Femur (tissue), 1 donor: ENCODE measurements at regions not wholly inside any gene's neighbourhood (a gene's known extent, or its start where the extent isn't known, plus 50 kb on each side); places are given as distances from the start of the nearest gene placed in this dataset.
A peak's percentile ranks its signal among the peaks of the same experiment; 100 is the strongest.

Source experiments
- DNase-seq: peaks from one replicate; pipeline ENCODE4 v3.0.0-alpha.2; 2017

DNA sequence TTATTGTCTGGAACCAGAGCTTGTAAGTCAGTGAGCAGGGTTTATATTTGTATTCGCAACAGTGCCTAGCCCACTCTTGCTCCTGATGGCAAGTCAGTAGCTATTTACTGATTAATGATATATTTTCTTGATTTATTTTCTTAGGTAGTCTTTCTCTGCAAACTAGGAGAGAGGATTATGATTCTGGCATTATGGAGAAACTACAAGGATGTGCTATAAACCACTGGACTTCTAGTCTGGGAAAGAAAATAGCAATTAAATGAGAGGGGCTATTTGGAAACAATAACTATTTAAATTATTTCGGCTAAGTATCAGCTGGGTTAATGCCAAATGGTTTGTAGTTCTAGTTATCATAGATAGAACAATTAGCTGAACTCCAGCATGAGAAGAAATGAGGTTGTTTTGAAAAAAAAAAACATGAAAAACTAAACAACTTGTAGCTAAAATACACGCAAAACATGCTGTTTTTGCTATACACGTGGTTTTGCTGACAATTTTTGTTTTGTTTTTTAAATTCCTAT, 304.9 kb upstream of the TCF21 start:
- no peak for DNase-seq

DNA sequence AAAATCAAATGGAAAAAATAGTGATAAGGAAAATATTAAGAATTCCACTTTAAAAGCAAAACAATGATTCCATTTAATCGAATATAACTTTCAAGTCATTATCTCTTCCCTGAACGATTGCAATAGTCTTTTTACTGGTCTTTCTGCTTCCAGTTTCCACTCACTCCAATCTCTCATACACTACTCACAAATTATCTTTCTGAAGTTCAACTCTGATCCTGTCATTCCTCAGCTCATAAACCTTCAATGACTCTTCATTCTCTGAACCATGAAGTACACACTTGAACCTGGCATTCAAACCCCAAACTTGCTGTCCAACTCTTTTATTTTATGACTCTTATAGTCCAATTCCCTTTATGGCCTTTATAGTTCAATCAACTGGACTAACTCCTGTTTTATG, 304.1 kb upstream of the TCF21 start:
- no peak for DNase-seq

DNA sequence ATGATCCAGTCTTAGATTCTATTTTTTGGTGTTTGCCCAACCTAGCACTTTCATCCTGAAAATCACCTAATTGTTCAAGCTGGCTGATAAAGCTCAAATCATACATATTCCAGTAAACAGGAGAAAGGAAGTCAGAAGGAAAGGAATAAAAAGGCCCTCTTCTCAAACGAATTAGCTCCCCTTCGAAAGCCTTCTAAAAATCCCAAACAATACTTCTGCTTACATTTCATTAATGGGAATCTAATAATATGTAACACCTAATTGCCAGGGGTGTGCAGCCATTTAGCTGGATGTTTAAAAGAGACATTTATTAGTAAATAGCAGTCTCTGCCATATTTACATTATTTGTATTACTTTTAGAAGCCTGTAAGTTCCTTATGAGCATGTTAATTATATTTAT, 302.9 kb upstream of the TCF21 start:
- DNase-seq, result no peak

DNA sequence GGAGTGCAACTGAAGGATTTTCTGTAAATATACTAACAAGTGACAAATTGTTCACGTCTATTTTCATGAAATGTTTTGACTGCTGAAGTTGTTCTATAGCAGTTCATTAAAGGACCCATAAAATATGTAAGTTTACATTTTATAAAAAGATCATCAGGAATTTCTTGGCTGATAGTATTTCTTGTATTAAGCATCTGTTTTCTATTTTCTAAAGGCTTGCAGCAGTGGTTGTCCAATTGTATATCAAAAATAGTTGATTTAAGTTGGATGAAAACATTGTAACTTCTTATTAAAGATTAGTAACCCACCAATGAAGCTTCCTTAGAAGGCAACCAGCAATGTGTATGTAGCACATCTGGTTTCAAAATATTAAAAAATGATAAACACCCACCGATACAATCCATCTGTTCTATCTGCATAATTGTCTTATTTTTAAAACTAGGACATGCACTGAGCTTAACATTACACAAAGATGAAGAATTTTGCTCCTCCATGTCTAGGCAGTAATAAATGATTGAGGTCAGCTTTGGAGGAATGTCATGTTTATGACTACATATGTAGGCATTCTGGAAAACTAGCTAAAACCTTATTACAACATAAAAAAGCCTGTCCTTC, 301.3 kb upstream of the TCF21 start:
- DNase-seq, result no peak

DNA sequence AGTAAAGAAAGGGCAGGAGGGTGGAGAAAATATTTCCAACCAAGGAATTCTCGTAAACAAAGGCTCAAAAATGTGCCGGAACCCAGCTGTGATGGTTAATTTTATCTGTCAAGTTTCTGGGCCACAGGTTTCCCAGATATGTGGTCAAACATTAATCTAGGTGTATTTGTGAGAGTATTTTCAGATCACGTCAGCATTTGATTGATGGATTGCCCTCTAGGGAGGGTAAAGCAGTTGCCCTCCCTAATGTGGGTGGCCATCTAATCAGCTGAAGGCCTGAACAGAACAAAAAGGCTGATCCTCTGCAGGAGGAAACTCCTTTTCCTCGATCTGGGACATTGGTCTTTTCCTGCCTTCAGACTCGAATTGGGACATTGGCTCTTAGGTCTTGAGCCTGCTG, 298.7 kb upstream of the TCF21 start:
- no peak for DNase-seq

DNA sequence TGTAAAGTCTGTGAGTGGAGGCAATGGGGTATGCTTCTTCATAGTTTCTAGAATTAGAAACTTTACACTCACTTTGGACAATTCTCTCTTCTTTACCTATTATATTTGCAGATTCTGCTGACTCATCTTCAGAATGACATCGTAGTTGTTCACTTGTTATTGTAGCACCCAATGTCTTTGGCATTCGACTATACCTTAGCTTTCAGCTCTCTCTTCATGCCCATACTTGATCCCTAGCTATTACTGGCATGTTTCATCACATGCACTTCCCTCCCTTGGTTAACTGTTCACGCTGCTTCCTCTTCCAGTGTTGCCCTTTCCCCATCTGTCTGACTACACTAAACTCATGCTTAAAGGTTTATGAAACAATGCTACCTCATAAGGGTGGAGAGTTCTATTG, 298.1 kb upstream of the TCF21 start:
- DNase-seq, result no peak

DNA sequence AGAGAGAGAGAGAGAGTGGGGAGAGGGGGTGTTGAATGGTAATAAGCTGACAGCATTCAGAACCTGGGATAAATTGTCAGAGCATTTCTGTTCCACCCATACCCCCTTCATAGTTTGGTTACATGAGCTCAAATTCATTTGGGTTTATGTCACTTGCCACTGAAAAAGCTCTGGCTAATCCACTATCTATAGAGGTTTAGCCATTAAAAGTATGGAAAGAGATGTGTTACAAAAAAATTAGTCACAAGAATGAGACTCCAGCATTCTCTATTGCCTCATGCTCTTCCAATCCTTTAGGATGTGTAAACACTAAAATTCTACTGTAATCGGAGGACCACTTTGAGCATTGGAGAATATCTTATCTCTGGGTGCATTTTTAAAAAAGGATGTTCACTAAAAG, 297.6 kb upstream of the TCF21 start:
- DNase-seq, result no peak

DNA sequence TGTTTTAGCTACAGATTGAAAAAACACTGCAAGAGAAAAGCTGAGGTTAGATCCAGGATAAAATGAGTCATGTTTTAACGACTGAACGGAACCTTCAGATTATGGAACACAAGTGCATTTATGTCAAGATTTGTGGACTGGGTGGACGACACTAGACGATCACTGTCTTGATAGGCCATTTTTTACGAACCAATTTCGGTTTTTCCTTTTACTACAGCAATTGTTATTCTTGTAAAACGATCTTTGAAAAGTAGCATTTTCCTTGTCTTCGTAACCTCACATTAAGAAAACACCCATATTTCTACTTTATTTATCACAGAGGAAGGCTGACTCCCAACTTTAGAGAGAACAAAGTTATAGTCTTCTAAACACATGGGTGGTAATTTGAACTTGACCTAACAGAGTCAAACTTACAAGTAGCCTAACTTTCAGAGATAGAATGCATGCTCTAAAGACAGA, 294.2 kb upstream of the TCF21 start:
- DNase-seq, result no peak

DNA sequence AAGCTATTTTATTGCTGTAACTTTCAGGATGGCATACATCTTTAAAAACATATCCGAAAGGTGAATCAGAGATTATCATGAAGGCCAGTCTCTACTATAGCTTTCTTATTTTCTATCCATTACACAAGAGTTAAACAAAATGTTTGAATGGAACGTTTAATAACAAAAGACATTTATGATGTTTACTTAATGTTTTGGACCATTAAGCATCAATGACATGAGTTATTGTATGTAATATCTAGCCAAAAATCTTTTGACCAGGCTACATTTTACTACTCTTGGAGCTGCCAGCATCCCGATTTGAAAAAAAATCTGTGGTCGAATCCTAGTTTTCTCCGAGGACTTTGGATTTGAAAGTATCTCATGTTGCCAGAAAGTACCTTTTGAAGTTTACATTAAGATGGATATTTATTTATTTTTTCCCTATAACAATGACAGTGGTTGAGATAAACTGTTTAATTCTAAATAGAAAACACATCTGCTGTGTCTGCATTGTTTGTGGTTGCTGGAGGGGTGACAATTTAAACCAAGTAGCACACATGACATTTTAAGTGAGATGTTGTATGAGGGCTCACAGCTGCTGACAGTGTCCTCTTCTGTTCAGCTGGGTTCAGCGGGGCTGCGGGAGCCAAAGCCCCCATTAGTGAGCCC, 293.7 kb upstream of the TCF21 start:
- peak; percentile 30 for DNase-seq

DNA sequence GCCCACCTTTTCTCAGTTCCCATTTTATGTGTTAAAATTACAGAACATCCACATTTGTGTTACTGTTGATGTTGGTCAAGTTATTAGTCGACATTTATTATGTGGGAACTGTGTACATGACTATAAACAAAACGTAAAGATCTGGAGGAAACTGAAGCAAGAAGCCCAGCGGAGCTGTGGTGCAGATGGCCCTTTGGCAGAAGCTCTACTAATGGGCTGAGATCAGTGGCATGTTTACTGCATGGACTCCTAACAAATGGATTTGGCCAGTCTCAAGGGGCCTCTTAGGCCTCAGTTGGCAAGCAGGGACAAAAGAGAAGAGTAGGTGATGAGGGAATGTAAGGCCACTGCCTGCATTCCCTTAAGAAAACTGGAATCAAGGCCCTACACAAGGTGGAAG, 282.1 kb upstream of the TCF21 start:
- DNase-seq, result no peak

DNA sequence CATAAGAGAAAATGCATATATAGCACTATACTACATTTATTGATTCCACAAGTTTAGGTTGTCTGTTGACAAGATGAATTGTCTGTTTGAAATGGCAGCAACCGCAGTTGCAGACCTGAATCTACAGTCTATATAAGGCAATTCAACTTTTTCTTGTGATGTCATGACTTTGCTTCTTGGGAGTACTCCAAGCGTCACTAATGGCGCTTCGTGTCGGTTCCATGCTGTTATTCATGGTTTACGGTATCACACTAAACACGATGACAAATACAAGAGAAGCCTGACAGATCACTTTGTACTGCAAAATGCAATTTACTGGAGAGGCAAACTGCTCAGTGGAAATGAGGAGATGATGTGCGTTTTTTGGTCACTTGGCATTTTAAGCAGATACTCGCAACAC, 280.3 kb upstream of the TCF21 start:
- no peak for DNase-seq

DNA sequence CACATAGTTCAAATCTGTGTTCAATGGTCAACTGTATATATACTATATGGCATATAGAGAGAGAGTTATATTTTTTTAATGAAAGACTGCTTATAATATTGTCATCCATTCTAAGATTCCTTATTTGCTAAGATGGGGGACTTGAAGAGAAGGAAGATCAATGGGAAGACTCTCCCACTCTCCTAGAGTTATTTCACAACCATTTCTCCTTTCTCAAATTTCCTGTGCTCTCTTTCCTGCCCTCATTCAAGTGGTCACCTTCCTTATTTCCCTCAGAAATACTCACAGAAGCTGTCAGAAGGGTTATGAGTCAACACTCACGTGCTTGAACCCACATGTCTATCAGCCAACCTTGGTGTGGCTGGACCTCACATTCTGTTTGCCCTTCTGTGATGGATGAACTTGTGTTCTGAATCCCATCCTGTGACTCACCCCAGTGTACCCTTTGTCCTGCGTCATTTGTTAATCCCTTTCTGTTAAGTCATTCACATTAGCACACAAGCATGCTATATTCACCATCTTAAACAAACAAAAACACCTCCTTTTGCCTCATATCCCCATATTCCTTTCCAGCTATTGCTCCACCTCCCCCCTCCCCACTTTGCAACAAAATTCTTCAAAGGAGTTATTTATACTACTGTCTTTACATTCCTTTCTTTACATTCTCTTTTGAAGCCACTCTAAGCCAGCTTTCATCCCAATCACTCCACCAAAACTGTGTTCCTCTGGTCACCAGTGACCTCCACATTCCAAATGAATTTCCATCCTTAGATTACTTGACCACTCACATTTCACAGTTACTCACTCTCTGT, 279.3 kb upstream of the TCF21 start:
- no peak for DNase-seq

DNA sequence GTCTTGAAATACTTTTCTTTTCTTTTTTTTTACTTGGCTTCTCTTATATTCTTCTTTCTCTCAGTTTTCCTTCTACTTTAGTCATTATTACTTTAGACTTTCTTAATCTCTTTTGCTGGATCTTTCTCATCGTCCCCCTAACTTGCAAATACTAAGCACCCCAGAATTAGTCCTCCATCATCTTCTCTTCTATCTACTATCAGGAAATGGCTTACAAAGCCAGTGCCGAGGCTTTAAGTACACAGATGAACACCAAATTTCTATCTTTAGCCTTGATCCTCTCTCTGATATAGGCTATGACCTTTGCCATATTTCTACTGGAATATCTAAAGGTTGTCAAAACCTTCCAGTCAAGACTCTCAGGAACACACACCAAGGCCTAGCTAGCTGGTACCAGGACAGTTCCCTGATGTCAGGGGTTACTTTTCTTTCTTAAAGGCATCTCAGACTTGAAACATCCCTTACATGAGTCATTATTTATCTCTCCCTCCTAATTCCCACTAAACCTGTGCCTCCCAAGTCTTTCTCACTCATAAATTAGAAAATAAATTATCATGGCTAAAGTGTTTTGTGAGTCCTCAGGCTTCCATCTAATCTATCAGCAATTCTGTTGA, 278.6 kb upstream of the TCF21 start:
- no peak for DNase-seq

DNA sequence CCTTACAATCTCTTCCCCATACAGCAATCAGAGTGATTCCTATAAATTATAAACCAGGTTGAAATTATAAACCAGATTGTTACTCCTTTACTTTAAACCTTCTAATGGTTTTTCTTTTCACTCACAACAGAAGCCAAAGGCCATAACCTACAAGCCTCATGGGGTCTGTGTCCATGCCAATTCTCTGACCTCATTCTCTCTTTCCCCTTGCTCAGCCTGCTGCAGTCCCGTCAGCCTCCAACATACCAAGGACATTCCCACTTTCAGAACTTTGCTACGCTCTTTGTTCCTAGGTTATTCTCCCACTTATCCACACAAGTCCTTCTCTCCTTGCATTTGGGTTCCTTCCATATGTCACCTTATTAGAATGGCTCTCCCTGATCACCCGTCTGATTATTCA, 277.9 kb upstream of the TCF21 start:
- no peak for DNase-seq

DNA sequence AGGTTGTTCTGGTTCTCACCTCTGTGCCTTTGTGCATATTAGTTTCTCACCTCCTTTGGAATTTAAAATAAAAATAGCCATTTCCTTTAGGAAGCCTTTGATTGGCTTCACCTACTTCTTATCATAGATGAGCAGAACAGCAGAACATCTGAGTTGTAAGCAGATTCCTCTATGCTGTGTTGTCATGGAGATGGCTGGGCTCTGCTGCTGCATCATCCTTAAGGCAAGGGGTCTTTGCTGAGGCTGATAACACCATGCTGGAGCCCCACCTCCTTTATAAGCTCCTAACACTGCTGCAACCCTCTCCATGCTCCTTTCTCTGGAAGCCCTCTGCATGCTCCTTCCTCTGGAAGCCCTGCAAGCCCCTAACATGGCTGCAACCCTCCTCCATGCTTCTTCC, 276.5 kb upstream of the TCF21 start:
- no peak for DNase-seq

DNA sequence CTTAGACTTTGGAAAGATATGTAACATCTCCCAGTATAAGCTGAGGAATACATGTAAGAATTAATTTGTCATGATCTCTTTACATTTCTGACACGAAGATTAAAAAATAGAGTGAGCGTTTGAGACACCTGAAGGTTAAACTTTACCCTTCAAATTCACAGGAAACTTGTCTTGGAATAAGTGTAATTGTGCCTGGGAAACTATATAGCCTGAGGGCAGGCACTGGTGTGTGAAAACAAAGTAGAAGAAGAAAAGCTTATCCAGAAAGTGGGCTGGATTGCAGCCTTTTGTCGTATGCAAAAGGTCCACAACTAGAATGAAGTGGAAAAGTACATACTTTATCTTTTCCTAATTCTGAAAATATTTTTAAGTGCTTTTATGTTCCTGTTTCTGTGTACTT, 275.7 kb upstream of the TCF21 start:
- no peak for DNase-seq

DNA sequence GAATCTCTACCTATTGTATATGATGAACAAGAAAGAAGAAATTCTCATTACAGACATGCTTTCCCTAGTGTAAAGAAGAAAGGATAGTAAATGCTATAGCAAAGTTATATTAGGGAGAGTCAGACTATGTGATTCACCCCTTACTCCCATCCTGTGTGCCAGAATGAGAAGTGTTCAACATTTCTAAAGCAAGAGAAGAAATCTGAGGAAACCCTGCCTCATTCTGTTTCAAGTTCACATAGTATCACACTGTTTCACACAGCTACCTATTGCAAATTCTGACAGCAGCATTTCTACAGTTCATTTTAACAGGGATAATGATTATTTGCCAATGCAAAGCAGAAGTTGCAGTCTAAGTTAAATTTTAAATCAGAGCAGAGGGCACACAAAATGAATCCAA, 267.2 kb upstream of the TCF21 start:
- DNase-seq, result no peak

DNA sequence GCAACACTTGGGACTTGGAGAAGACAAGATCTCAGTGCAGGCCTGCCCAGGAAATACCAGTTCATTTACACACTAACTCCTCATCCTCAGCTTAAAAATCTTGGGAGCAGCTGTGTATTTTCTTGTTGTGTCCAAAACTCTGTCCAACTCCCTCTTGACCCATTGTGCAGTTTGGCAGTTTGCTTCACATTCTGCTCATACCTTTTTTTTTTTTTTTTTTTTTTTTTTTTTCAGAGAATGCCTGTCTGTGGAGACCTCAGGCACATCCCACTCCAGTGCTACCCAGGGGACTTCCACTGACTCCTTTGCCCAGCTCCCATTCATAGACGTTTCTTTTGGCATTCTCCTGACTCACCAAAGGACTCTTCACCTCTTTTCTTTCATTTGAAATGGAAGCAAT, 265.8 kb upstream of the TCF21 start:
- DNase-seq, result peak; percentile 40

DNA sequence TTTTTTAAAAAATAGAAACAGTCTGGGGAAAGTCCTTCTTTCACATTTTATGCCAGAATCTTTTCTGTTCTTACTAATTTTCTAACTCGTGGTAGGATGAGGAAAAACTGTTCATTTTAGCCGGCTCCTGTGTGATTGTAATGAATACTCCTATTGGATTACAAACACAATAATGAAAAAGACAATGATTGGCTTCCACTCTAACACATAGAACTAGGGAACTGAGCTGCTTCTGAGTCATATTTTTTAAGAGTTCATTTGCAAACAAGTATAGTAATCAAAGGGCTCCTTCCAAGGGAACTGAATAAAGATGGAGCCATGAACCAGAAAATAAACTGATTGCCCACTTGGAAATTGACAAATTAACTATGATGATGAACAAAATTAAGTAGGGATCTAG, 265.3 kb upstream of the TCF21 start:
- DNase-seq, result no peak

DNA sequence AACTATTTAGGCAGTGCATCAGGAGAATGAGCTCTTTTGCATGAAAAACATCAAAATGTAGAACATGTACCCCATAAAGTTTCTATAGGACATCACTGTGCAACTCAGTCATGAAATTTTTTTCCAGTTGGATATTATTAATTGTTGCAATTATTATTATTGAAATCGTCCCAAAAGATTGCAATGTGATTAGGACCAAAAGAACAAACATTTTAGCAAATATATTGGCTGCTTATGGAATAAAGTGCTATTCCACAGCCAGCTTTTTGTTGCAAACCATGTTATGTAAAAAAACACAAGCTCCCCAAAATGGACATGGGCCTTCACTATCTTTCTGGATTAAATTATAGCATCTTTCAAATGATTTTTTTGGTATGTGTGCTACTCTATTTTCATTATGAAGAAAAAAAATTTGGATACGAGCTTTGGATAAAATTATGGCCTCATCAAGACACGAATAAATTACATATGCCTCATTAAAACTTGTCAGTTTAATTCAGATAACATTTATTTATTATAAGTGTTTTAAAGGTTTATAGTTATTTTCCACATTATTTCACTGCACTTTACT, 262.7 kb upstream of the TCF21 start:
- no peak for DNase-seq

DNA sequence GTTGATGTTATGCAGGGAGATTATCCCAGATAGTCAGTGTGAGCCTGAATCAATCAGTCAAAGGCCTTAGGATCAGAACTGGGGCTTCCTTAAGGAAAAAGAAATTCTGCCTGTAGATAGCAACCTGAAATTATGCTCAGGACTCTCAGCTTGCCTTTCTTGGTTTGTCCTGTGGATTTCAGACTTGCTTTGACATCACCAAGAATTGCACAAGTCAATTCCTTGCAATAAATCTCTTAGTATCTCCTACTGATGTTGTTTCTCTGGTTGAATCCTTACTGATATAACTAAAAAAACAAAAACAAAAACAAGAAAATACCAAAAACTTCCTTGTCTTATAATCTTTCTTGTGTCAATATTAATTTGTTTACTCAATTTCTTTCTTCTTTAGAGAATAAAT, 258.9 kb upstream of the TCF21 start:
- no peak for DNase-seq

DNA sequence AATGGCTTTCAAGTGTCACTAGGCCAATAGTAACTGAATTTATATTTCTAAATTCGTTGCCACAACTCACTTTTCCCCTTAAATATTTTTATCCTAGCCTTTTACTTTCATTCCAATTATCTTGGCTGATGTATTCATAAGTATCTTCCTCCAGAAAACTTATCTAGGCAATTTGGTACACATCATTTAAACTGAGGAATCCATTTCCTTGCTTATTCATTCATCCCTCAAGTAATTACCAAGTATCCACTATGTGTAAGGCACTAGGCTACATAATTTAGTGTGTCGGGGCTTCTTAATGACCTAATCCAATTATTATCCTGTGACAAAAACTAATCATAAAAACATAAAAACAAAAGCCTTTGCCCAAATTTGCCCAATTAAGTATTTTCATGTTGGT, 258.3 kb upstream of the TCF21 start:
- DNase-seq, result no peak

DNA sequence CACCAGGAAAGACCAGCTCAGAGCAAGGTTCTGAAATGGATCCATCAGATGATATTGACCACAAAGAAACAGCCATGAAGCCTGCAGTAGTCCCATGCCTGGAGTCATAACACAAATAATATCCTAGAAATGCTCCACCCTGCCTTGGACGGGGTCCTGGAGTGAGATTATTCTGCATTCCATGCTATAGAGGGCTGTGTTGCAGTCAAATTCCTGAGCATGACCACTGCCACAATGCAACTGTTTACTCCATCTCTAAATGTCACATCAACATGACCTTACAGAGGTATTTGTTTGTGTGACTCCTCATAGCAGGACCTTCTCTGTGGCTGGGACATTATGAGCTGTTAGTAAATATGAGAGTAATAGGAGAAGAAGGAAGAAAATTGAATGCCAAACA, 257.5 kb upstream of the TCF21 start:
- DNase-seq, result no peak
